Activated CD8-positive, alpha-beta memory T cell treated with anti-CD3 and anti-CD28 coated beads for 1 hour (primary cell): ENCODE measurements at regions not wholly inside any gene's neighbourhood (a gene's known extent, or its start where the extent isn't known, plus 50 kb on each side); places are given as distances from the start of the nearest gene placed in this dataset.
"Not testable (repeated sequence)": the region's sequence is repeated elsewhere in the genome, so short reads cannot be mapped to it uniquely, and the experiment has no call there.

ENCODE experiments used
- DNase-seq, 2 donors: peaks; one replicate each; pipeline ENCODE4 v3.0.0-alpha.2; 2020; ENCODE audit warnings: low read depth in 1 of 2; ENCODE audit errors: extremely low read depth in 1 of 2

GRCh38 chr11:134659882-134660281 is 247.8 kb upstream of the B3GAT1 start:
- DNase-seq: no peak

DNA sequence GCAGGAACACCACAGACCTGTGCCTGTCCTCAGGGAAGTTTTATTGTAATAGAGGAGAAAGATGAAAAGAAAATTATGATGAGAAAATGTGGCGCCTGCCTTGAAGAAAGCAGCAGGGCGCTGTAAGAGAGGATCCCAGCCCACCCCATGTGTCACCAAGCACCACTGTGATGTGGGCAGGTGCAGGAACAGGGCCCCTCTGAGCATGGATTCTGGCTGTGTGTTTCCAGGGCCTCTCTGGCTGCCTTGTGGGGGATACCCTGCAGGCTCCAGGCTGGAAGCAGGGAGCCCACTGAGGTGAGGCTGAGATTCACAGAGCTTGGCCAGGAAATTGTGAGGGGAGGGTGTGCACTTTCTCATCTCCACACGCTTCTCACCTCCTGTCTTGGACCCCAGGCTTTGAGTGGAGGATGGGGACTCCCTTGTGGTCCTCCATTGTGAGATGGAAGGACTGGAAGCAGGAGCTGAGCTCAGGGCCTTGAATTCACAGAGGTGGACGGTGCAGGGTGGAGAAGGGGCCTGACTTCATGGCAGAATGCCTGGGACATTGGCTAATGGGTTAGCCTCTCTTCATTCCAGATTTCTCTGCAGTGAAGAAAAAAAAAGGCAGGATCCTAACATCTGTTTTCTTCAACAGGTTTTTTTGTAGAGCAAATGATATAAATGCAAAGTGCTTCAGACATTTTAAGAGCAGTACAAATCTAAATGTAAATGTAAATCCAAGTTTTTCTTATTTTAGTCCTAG is 246.6 kb upstream of the B3GAT1 start:
- no peak for DNase-seq

GRCh38 chr11:134657631-134658030 is 245.6 kb upstream of the B3GAT1 start:
- no peak for DNase-seq

GRCh38 chr11:134656861-134657540 is 245.0 kb upstream of the B3GAT1 start:
- DNase-seq: no peak

DNA sequence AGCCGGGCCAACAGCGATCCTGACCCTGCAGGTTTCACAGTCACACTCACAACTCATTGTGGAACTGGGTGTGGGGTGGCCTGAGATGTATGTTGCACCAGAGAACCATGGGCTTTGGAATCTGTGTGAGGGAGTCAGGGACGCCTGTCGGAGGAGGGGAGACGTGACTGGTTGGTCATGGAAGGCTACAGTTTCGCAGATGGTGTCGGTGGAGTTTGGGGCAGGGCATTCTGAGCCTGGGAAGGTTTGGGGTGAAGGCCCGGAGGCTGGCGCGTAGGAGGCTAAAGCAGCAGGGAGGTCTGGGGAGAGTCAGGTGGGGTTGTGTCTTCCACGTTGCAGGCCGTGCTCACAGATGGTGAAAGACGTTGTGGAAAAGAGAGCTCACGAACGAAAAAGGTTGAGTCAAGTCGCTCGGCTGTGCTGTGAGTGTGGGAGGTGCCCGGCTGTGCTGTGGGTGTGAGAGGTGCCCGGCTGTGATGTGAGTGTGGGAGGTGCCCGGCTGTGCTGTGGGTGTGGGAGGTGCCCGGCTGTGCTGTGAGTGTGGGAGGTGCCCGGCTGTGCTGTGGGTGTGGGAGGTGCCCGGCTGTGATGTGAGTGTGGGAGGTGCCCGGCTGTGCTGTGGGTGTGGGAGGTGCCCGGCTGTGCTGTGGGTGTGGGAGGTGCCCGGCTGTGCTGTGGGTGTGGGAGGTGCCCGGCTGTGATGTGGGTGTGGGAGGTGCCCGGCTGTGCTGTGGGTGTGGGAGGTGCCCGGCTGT is 244.2 kb upstream of the B3GAT1 start:
- not testable (repeated sequence) for DNase-seq

DNA sequence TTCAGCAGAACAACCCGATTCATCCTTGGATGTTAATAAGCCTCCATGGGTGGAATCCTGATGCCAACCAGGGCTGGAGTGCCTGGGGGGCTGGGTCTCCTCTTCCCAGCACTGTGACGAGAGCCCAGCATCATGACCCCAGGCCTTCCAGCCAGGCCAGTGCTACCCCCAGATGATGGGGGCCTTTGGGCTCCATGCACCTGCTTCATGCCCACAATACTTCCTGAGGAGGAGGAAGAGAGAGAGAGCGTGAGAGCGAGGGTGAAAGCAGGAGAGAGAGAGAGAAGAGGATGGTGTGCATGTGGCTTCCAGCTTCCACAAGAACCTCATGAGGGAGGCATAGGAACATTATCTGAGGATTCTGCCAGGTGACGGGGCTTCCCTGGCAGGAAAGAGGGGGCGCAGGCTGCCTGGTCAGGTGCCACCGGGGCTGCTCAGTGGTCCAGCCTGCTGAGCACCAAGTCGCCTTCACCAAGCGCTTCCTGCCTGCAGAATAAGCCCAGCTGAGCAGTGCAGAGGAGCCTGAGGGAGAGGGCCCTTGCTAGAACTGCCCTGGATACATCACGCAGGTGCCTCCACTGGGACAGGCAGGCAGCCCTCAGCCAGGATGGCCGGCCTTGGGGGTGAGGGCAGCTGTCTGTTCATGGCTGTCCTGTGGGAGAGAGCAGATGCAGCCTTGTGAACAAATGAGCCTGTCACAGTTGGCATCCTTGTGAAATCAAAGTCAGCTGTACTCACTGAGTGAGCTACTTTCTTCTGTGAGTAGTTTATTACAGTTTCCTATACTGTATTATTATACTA is 243.3 kb upstream of the B3GAT1 start:
- DNase-seq: no peak

GRCh38 chr11:134654161-134654915 is 242.3 kb upstream of the B3GAT1 start:
- no peak for DNase-seq

- DNase-seq: no peak
Observed at GRCh38 chr11:134652586-134653255, 240.7 kb upstream of the B3GAT1 start.

- DNase-seq: no peak
Observed at GRCh38 chr11:134647066-134647743, 235.2 kb upstream of the B3GAT1 start.

DNA sequence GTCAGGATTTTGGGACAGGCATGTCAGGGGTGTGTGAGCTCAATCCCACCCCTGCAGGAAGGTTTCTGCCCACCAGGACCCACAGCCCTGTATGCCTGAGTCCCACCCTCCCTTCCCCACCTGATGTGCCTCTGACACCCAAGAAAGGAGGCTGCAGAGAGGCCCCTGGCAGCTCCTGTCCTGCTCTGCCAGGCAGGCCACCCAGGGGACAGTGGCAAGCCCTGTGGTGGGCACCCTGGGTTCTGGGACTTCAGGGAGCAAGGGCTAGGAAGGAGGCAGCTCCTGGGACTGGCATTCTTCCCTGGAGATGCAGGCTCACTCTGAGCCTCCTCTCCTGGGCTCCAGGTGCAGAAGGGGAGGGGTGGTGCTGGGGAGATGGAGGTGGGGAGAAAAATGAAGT is 234.5 kb upstream of the B3GAT1 start:
- no peak for DNase-seq

- DNase-seq: no peak
Observed at GRCh38 chr11:134645576-134645975, 233.5 kb upstream of the B3GAT1 start.

- no peak for DNase-seq
Observed at GRCh38 chr11:134644476-134645456, 232.7 kb upstream of the B3GAT1 start.

- DNase-seq: no peak
Observed at GRCh38 chr11:134643115-134644012, 231.3 kb upstream of the B3GAT1 start.

GRCh38 chr11:134642206-134642605 is 230.2 kb upstream of the B3GAT1 start:
- DNase-seq: no peak

DNA sequence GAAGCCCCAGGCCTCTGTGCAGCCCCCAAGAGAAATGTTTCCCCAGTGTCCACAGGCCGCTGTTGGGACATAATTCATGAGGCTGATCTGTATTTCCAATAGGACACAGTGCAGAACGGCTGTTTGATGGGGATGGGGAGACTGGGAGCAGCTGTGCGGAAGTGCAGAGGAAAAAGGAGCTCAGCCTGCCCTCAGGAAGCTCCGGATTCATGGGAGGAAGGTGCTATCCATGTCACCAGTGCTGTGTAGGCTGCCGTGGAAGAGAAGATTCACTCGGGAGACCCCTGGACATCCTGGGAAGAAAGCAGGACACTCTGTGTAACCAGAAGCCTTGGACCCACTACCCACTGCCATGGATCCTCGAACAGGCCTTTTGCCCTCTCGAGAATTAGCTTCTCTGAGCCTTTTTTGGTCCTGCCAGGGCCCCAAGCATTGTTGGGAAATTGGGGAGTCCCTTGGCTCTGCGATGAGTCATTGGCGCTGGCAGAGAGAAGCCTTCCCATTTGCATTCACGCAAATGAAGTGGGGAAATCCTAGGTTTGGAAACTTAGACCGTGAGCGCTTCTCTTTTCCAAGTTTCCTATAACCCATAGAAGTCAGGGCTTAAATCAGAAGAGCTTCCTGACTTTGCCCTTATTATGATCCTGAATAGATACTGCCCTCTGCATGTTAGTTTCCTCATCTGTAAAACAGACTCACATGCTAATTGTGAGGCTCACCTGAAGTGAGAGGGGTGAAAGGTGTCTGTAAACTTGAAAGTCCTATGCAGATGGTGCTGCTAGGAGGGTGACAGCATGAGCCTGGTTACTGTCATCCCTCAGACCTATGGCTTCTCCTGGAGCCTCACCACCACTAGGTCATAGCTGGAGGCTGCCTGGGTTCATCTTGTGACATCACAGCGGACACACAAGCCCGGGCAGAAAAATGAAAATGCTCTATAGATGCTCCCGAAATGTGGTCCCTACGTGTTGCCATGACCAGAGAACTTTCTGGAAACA is 229.2 kb upstream of the B3GAT1 start:
- DNase-seq: no peak

- no peak for DNase-seq
Observed at GRCh38 chr11:134640536-134640935, 228.5 kb upstream of the B3GAT1 start.
